Cardiac fibroblast (primary cell): ENCODE measurements at regions not wholly inside any gene's neighbourhood (a gene's known extent, or its start where the extent isn't known, plus 50 kb on each side); places are given as distances from the start of the nearest gene placed in this dataset.
"Not testable (repeated sequence)": the region's sequence is repeated elsewhere in the genome, so short reads cannot be mapped to it uniquely, and the experiment has no call there.

Experiments used
- DNase-seq, 2 donors: peaks; one replicate each; pipeline versions ENCODE4 v3.0.0 to v3.0.0-alpha.2; 2010; ENCODE audit warnings: low read depth in 2 of 2
- H3K4me3 ChIP-seq, 2 donors: replicated peaks in 1 of 2; 1 replicate in 1 of 2; 2 replicates in 1 of 2; pipeline ENCODE4 v1.5.1; 2011; ENCODE audit warnings: low read depth in 2 of 2, low read length in 2 of 2, mild to moderate bottlenecking in 2 of 2, moderate library complexity in 1 of 2
- TF ChIP-seq, protein P1 (sequence below): IDR thresholded peaks from one replicate; pipeline ENCODE4 v1.5.1; 2011; ENCODE audit warnings: low read depth, mild to moderate bottlenecking, low read length, inconsistent platforms

GRCh38 chr6:121711472-121711871, 276.0 kb downstream of the GJA1 start:
- H3K4me3 ChIP-seq = no peak overlapping the region
- TF ChIP-seq, protein P1, sequence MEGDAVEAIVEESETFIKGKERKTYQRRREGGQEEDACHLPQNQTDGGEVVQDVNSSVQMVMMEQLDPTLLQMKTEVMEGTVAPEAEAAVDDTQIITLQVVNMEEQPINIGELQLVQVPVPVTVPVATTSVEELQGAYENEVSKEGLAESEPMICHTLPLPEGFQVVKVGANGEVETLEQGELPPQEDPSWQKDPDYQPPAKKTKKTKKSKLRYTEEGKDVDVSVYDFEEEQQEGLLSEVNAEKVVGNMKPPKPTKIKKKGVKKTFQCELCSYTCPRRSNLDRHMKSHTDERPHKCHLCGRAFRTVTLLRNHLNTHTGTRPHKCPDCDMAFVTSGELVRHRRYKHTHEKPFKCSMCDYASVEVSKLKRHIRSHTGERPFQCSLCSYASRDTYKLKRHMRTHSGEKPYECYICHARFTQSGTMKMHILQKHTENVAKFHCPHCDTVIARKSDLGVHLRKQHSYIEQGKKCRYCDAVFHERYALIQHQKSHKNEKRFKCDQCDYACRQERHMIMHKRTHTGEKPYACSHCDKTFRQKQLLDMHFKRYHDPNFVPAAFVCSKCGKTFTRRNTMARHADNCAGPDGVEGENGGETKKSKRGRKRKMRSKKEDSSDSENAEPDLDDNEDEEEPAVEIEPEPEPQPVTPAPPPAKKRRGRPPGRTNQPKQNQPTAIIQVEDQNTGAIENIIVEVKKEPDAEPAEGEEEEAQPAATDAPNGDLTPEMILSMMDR = no peak
- DNase-seq = no peak

GRCh38 chr6:121717686-121718085, 282.2 kb downstream of the GJA1 start:
- H3K4me3 ChIP-seq = no peak overlapping the region
- no peak for DNase-seq
- TF ChIP-seq, protein P1 = no peak

GRCh38 chr6:121720867-121721266, 285.4 kb downstream of the GJA1 start:
- H3K4me3 ChIP-seq, DNase-seq: not testable (repeated sequence)

GRCh38 chr6:121723623-121724022, 288.2 kb downstream of the GJA1 start:
- TF ChIP-seq, protein P1 = no peak
- no peak for DNase-seq
- H3K4me3 ChIP-seq = no peak overlapping the region

DNA sequence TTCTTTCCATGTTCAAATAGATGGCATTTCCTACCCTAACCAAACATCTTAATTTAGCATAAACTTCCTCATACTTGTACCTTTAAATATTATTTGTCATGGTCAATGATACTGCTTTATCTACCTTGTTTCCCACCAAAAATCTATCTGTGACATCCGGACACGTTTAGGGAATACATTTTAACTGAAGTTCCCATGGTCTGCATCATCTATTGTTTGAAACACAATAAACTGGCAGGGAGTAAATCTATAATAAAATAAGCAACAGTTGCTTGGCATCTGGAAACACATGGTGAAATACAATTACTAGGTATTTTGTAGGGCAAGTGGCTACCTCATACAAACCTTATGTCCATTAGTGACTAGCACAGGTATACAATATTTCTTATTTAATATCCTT, 289.1 kb downstream of the GJA1 start:
- TF ChIP-seq, protein P1 = no peak
- DNase-seq = peak in 1 of 2 donors; percentile 19
- H3K4me3 ChIP-seq = no peak overlapping the region

DNA sequence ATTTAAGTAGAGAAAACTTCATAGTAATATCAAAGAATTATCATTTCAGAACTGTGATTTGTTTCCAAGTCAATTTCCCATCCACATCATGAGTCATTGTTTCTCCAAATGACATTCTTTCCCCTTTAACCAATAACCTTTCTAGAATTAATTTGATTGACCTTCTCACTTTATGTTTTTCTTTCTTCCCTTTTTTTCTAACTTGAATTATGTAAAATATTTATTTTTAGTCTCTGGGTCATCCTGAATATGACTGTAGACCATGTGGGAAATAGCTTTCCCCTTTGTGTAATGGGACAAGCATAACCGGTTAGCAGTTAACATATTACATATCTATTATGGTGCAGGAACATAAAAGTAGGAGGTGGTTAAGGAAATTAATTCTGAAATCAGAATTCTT, 291.1 kb downstream of the GJA1 start:
- H3K4me3 ChIP-seq = no peak overlapping the region
- DNase-seq = peak; percentile 4 to 36
- TF ChIP-seq, protein P1 = no peak

DNA sequence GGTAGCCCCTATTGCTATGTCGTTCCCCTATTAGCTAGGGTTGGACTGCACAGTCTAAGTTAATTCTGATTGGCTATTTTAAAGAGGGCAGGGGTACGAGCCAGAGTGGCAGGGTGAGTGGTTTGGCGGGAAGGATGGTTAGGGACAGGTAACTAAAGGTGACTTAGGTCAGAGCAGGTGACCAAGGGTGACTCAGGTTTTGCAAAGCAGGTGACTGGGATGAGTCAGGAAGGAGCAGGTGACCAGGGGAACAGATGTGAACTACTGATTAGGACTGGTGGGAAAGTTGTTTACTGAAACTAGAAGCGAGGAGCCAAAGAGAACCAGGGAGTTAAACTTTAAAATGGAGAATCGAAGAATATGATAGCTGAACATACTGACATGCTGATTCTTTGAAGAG, 295.2 kb downstream of the GJA1 start:
- no peak overlapping the region for H3K4me3 ChIP-seq
- TF ChIP-seq, protein P1 = no peak
- no peak for DNase-seq
